Large intestine (tissue), 3 donors: ENCODE measurements at regions not wholly inside any gene's neighbourhood (a gene's known extent, or its start where the extent isn't known, plus 50 kb on each side); places are given as distances from the start of the nearest gene placed in this dataset.
A peak's percentile ranks its signal among the peaks of the same experiment; 100 is the strongest.

ENCODE experiments used
- DNase-seq, 2 donors: peaks; one replicate each; pipeline versions ENCODE4 v3.0.0 to v3.0.0-alpha.2; 2013
- H3K27ac ChIP-seq: one replicate; pipeline ENCODE4 v1.5.1; 2013; ENCODE audit warnings: low read length
- H3K27me3 ChIP-seq: 2 replicates; pipeline ENCODE4 v1.6.1; 2013; ENCODE audit warnings: low read length; ENCODE audit not compliant: control insufficient read depth, insufficient read depth
- H3K36me3 ChIP-seq: 2 replicates; pipeline ENCODE4 v1.6.1; 2013; ENCODE audit warnings: low read length; ENCODE audit not compliant: control insufficient read depth, insufficient read depth
- H3K4me1 ChIP-seq: one replicate; pipeline ENCODE4 v1.6.1; 2013; ENCODE audit warnings: low read length; ENCODE audit not compliant: control insufficient read depth, insufficient read depth
- H3K4me3 ChIP-seq: one replicate; pipeline ENCODE4 v1.5.1; 2013; ENCODE audit warnings: low read length
- H3K9me3 ChIP-seq: one replicate; pipeline ENCODE4 v1.6.1; 2013; ENCODE audit warnings: mild to moderate bottlenecking, low read depth, low read length, moderate library complexity; ENCODE audit not compliant: control insufficient read depth
- WGBS: methylation state at CpG from one replicate; pipeline ENCODE4 v1.1.5; 2013; ENCODE audit warnings: low lambda C conversion rate; ENCODE audit not compliant: insufficient coverage; 5-methylcytosine and 5-hydroxymethylcytosine counted together

DNA sequence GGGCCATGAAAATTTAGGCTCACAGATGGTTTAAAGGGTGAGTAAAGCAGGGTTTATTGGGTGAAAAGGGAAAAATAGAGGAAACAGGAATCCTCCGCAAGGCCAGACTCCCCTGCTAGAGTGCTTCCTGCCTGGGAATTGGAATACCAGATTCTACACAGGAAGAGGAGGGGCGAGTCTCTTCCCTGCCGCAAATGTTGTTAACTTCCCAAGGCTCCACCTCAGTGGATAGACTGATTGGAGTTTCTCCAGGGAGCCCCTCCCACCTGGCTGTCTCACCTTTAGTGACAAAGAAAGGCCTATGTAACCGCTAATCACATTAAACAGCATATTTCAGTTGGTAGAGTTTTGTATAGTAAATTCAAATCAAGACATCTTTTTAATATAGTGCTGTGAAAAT, 1450.1 kb downstream of the KCNT2 start:
- Histone ChIP-seq H3K36me3 (no peaks in the 10 kb centered on the region), H3K4me3 (no peak overlapping the region), H3K27me3 (no peaks in the 10 kb centered on the region), H3K4me1 (no peaks in the 10 kb centered on the region), H3K27ac (no peak overlapping the region), H3K9me3 (no peaks in the 10 kb centered on the region)
- no peak for DNase-seq
- WGBS = no CpG with 5 or more reads among the region's 4 CpGs

DNA sequence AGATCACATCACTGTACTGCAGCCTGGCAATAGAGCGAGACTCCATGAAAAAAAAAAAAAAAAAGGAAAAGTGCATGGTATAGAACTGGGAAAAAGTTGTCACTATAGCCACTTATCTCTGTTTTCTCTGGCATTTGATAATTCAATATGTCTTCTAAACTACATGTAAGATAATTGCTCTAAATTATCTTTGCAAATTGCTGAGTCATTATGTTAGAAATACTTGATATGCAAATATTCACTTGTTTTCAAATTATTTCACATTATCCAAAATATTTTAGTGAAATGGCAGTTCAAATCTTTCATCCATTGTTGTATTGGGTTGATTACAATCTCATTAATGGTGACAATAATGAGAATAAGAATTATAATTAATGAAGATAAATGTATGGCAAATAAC, 1455.1 kb downstream of the KCNT2 start:
- no peak for DNase-seq
- no peaks in the 10 kb centered on the region for H3K9me3 ChIP-seq
- H3K4me1 ChIP-seq = no peaks in the 10 kb centered on the region
- H3K4me3 ChIP-seq = no peak overlapping the region
- H3K36me3 ChIP-seq = no peaks in the 10 kb centered on the region
- no CpG with 5 or more reads among the region's 1 CpG for WGBS
- H3K27ac ChIP-seq = no peak overlapping the region
- H3K27me3 ChIP-seq = no peaks in the 10 kb centered on the region

DNA sequence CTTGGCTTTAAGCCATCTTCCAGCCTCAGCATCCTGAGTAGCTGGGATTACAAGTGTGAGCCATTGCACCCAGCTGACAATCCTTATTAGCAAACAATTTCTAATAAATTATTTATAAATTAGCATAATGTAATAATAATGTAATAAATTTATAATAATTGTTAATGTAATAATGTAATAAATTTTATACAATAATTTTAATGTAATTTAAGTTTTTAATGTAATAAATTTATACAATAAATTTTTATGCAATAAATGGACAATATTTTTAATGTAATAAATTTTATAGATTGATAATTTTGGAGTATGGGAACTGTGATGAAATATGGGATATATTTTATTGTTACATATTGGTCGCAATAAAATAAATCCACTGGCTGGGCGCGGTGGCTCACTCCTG, 1457.5 kb downstream of the KCNT2 start:
- H3K4me3 ChIP-seq = no peak overlapping the region
- WGBS = 100% methylated on average over 2 of the region's 3 CpGs
- H3K9me3 ChIP-seq = no peaks in the 10 kb centered on the region
- DNase-seq = no peak
- no peaks in the 10 kb centered on the region for H3K4me1 ChIP-seq
- H3K27ac ChIP-seq = no peak overlapping the region
- H3K27me3 ChIP-seq = no peaks in the 10 kb centered on the region
- no peaks in the 10 kb centered on the region for H3K36me3 ChIP-seq

DNA sequence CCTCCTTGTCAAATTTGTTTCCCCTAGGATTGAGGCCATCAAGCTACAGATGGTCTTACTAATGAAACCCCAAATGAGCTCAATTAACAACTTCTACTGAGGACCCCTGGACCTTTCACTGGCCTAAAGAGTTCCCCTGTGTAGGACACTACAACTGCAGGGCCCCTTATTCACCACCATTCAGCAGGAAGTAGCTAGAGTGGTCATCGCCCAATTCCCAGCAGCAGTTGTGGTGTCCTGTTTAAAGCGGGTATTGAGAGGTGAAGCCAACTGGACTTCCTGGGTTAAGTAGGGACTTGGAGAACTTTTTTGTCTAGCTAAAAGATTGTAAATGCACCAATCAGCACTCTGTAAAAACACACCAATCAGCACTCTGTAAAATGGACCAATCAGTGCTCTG, 1466.9 kb downstream of the KCNT2 start:
- no CpG with 5 or more reads among the region's 2 CpGs for WGBS

DNA sequence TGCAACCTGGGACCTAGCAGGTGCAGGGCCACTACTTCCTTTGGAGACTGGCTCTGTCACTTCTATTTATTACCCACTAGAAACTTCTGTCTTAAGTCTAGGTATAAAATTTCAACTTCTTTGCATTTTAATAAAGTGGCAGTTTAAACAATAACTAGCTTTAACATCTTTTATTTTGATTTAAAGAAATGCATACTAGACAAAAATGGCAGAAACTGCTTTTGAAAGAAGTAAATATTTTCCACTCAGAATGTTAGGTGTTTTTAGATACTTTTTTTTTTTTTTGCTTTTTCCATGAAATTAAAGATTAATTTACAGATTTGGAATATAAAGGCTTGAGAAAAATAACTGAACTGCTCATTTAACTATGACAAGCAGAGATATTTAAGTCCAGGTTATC, 1477.6 kb downstream of the KCNT2 start:
- DNase-seq = no peak
- no peak overlapping the region for H3K27ac ChIP-seq

More for the DNA sequence above, 1466.9 kb downstream of the KCNT2 start:
- no peaks in the 10 kb centered on the region for H3K4me1 ChIP-seq
- no peaks in the 10 kb centered on the region for H3K27me3 ChIP-seq
- DNase-seq = no peak
- H3K36me3 ChIP-seq = no peaks in the 10 kb centered on the region
- no peak overlapping the region for H3K27ac ChIP-seq
- peaks cover 6% of the 10 kb centered on the region for H3K9me3 ChIP-seq
- no peak overlapping the region for H3K4me3 ChIP-seq

DNA sequence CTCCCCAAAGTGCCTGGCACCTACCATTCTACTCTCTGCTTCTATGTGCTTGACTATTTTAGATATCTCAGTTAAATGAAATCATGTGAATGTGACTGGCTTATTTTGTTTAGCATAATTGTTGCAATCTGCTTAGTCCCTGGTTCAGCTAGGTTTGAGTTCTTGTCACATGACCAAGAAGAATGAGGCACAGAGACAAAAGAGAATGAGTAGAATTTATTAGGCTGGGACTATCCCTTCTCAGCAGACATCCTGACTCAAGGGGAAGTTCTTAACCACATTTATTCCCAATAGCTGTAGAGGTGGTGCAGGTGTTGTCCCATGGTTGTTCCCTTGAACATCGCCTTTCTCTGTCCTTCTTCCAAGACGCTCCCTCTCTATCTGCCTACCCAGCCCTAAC, 1485.7 kb downstream of the KCNT2 start:
- H3K27me3 ChIP-seq = no peaks in the 10 kb centered on the region
- no peak overlapping the region for H3K27ac ChIP-seq
- DNase-seq = peak in 1 of 2 donors; percentile 1
- 100% methylated on average over 1 of the region's 2 CpGs for WGBS
- H3K9me3 ChIP-seq = no peaks in the 10 kb centered on the region
- H3K4me3 ChIP-seq = no peak overlapping the region
- H3K36me3 ChIP-seq = no peaks in the 10 kb centered on the region
- H3K4me1 ChIP-seq = no peaks in the 10 kb centered on the region

More for the DNA sequence above, 1477.6 kb downstream of the KCNT2 start:
- Histone ChIP-seq H3K4me3 (no peak overlapping the region), H3K4me1 (no peaks in the 10 kb centered on the region), H3K36me3 (no peaks in the 10 kb centered on the region), H3K9me3 (no peaks in the 10 kb centered on the region), H3K27me3 (no peaks in the 10 kb centered on the region)

DNA sequence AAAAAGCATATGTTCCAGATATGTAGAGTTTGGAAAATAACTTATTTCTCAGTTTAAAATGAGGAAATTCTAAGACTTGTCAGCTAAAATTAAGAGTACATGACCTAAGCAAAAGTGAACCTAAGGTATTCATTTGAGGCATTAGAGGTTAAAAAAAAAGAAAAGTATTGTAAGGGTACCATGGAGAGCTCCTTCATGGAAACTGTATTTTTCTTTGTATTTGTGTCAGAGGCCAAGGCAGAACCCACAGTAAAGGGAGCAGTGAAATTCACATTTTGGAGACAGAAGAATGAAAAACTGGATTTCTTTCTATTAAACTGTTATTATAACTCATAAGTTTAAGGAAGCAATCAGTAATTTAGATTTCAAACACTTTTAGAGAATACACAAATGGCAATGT, 1494.8 kb downstream of the KCNT2 start:
- no peak overlapping the region for H3K4me3 ChIP-seq
- H3K36me3 ChIP-seq = no peaks in the 10 kb centered on the region
- no peaks in the 10 kb centered on the region for H3K27me3 ChIP-seq
- H3K9me3 ChIP-seq = no peaks in the 10 kb centered on the region
- DNase-seq = no peak
- no peak overlapping the region for H3K27ac ChIP-seq
- no peaks in the 10 kb centered on the region for H3K4me1 ChIP-seq

DNA sequence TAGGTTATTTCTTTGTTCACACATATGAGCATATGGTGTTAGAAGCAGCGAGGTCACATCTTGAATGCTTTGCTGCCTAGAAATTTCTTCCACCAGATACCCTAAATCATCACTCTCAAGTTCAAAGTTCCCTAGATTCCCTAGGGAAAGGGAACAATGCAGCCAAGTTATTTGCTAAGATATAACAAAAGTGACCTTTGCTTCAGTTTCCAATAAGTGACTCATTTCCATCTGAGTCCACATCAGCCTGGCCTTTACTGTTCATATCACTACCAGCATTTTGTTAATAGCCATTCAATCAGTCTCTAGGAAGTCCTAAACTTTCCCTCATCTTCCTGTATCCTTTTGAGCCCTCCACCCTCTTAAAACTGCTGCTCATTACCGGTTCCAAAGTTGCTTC, 1502.5 kb downstream of the KCNT2 start:
- H3K4me3 ChIP-seq = no peak overlapping the region
- H3K27me3 ChIP-seq = no peaks in the 10 kb centered on the region
- no peak for DNase-seq
- H3K9me3 ChIP-seq = peaks cover 3% of the 10 kb centered on the region
- WGBS = no CpG with 5 or more reads among the region's 2 CpGs
- no peaks in the 10 kb centered on the region for H3K4me1 ChIP-seq
- H3K27ac ChIP-seq = no peak overlapping the region
- no peaks in the 10 kb centered on the region for H3K36me3 ChIP-seq

DNA sequence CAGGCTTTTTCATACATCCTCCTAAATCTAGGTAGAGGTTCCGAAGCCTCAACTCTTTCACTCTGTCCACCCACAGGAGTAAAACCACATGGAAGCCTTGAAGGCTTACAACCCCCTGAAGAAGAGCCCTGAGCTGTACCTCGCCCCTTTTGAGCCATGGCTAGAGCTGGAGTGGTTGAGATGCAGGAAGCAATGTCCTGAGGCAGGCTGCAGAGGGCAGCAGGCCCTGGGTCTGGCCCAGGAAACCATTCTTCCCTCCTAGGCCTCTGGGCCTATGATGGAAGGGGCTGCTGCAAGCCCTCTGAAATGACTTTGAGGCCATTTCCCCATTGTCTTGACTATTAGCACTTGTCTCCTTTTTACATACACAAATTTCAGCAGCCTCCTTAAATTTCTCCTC, 1503.0 kb downstream of the KCNT2 start:
- Histone ChIP-seq H3K27ac (no peak overlapping the region), H3K4me1 (no peaks in the 10 kb centered on the region), H3K9me3 (peaks cover 3% of the 10 kb centered on the region), H3K4me3 (no peak overlapping the region), H3K36me3 (no peaks in the 10 kb centered on the region), H3K27me3 (no peaks in the 10 kb centered on the region)
- WGBS = no CpG with 5 or more reads among the region's 2 CpGs
- DNase-seq = no peak

DNA sequence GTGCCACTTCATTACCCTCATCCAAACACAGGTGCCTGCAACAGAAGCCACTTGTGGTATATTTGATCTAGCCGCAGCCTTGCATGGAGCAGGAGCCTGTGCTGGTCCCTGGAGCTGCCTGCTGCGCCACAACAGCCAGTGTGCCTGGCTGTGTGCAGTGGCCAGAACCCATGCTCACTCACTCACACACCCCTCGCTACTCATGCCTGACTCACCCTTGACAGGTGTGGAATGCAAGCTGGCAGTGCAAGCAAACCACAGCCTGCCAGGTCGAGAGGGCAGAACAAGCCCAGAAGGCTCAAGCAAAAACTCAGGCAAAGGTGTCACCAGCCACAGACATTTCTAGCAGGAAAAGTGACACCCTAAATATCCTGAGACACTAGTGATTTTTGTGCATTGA, 1510.9 kb downstream of the KCNT2 start:
- no peaks in the 10 kb centered on the region for H3K36me3 ChIP-seq
- no peaks in the 10 kb centered on the region for H3K27me3 ChIP-seq
- no peak overlapping the region for H3K27ac ChIP-seq
- H3K4me1 ChIP-seq = no peaks in the 10 kb centered on the region
- no peak overlapping the region for H3K4me3 ChIP-seq
- DNase-seq = no peak
- WGBS = no CpG with 5 or more reads among the region's 4 CpGs
- no peaks in the 10 kb centered on the region for H3K9me3 ChIP-seq

DNA sequence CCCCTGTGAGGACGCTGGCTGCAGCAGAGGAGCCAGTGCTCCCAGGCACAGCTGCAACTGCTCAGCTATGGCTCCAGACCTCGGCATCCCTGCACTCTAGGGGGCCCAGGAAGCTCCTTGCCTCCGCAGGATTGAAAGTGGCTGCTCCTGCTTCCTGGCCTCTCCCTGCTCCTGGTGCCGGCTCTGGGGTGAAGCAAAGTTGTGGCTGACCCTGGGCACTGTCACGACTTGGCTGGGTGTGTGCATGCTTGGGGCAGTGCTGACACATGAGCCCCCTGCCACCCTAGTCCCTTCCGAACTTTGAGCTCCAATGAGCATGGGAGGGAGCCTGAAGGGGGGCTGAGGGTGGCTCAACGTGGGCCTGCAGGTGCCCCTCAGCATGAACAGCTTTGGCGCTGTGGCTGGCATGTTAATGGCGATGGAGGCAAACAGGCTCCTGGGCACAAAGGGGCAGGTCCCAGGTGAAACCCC, 1512.2 kb downstream of the KCNT2 start:
- WGBS = no CpG with 5 or more reads among the region's 9 CpGs
- Histone ChIP-seq H3K36me3 (no peaks in the 10 kb centered on the region), H3K9me3 (no peaks in the 10 kb centered on the region), H3K27me3 (no peaks in the 10 kb centered on the region), H3K27ac (no peak overlapping the region), H3K4me3 (no peak overlapping the region), H3K4me1 (no peaks in the 10 kb centered on the region)
- DNase-seq = no peak
